ENCODE measurements at regions not wholly inside any gene's neighbourhood (a gene's known extent, or its start where the extent isn't known, plus 50 kb on each side); places are given as distances from the start of the nearest gene placed in this dataset.

DNA sequence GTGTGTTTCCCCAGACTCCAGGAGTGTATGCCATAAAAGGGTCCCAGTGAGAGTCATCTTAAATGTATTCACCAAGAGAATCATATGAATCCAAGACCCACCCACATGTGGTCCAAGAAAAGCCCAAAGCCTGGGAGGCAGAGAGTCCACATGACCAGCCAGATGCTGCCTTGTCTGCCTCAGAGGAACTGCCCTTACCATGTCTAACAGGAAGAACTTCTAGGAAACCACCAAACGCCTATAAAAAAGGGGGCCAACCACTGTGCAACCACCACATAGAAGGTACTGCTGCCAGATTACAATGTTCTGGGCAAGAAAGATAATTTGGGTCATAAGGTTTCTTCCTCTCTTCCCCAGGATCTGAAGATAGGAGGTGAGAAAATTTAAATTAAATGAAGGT, 129.8 kb upstream of the SLC24A2 start:
- Histone ChIP-seq H2BK12ac (ENCODE audit: low read depth, low read length) (0 out of 2 replicates have a peak overlapping the region, but pooled peaks have one; percentile 41), H3K36me3 (ENCODE audit: control insufficient read depth in 2 of 4, insufficient read depth in 4 of 4, low read length in 3 of 4) (no peaks in the 10 kb centered on the region), H2BK15ac (ENCODE audit: low read length) (no peak overlapping the region), H2AFZ (ENCODE audit: low read length) (no peak overlapping the region), H3K9me3 (ENCODE audit: insufficient read depth in 2 of 2, low read depth in 1 of 2, low read length in 1 of 2) (no peaks in the 10 kb centered on the region), H3K14ac (ENCODE audit: insufficient read length) (no peak overlapping the region), H3K18ac (ENCODE audit: extremely low read depth, low read length) (no peak overlapping the region), H4K8ac (ENCODE audit: extremely low read depth, insufficient read depth, low read length) (no peak overlapping the region), H2BK5ac (ENCODE audit: low read depth, low read length) (no peak overlapping the region), H3K9ac (replicated peaks in 1 of 4; ENCODE audit: extremely low read depth in 1 of 4, low read depth in 3 of 4, low read length in 3 of 4) (no peak overlapping the region), H3K4ac (replicated peaks; ENCODE audit: insufficient read length, low read depth, low read length) (no peak overlapping the region), H3K56ac (replicated peaks; ENCODE audit: insufficient read length, low read depth, low read length) (no peak overlapping the region), H3K27me3 (replicated peaks in 1 of 4; ENCODE audit: control insufficient read depth in 3 of 4, extremely low read depth in 1 of 4, insufficient read depth in 3 of 4, low read length in 3 of 4) (no peaks in the 10 kb centered on the region), H4K91ac (replicated peaks; ENCODE audit: insufficient read length, low read length) (no peak overlapping the region), H3K79me2 (ENCODE audit: control insufficient read depth in 1 of 2, insufficient read depth in 2 of 2, low read length in 2 of 2) (no peaks in the 10 kb centered on the region), H2AK5ac (ENCODE audit: low read depth, low read length) (no peak overlapping the region), H3K4me1 (replicated peaks in 1 of 4; ENCODE audit: control insufficient read depth in 3 of 4, insufficient read depth in 4 of 4, low read length in 3 of 4) (no peaks in the 10 kb centered on the region), H3K27ac (ENCODE audit: low read depth, low read length) (no peak overlapping the region), H3K79me1 (ENCODE audit: low read depth, low read length) (no peaks in the 10 kb centered on the region; the same call in 1 of the 2 replicates), H4K5ac (ENCODE audit: insufficient read length, low read depth, low read length) (no peak overlapping the region), H2BK20ac (ENCODE audit: low read length) (no peak overlapping the region), H3K4me2 (ENCODE audit: insufficient read depth in 1 of 2, low read depth in 2 of 2, low read length in 2 of 2) (no peak overlapping the region), H3K4me3 (ENCODE audit: extremely low read depth in 1 of 4, insufficient read depth in 2 of 4, low read depth in 3 of 4, low read length in 4 of 4) (no peak overlapping the region), H4K20me1 (replicated peaks in 1 of 2; ENCODE audit: control insufficient read depth in 1 of 2, insufficient read depth in 2 of 2, low read length in 2 of 2) (no peaks in the 10 kb centered on the region), H3K23ac (ENCODE audit: insufficient read length) (no peak overlapping the region), H3K23me2 (ENCODE audit: low read depth, low read length) (no peaks in the 10 kb centered on the region), H2BK120ac (replicated peaks; ENCODE audit: low read depth, low read length) (no peak overlapping the region)
- DNase-seq (ENCODE audit: low read depth in 1 of 2, low spot score in 2 of 2) (no peak), FAIRE-seq (no peak)
- POLR2A ChIA-PET (ENCODE audit: partially characterized antibody) = no interaction called here
- 69% methylated on average over 1 of the region's 1 CpG; no CpG with 5 or more reads in 1 of the 2 experiments for WGBS, 2 experiments (ENCODE audit: extremely low coverage in 1 of 2, insufficient coverage in 1 of 2, insufficient read length in 1 of 2, insufficient replicate concordance in 2 of 2, low coverage in 1 of 2, low lambda C conversion rate in 2 of 2, missing lambda C conversion rate in 1 of 2)
- CTCF ChIA-PET (ENCODE audit: partially characterized antibody) = interaction anchor here (0.6 to 1.6 kb wide), 4 partner anchors 42 to 454 kb away, joined by 3 to 7 read pairs (median 3); no protein-coding TSS in a partner anchor
- TF ChIP-seq KDM1A (IDR thresholded peaks at IDR 0.05; ENCODE audit: borderline replicate concordance, low read length) = no peak

Measured in H1 (cell line).